Endothelial cell of umbilical vein (primary cell): ENCODE measurements at regions not wholly inside any gene's neighbourhood (a gene's known extent, or its start where the extent isn't known, plus 50 kb on each side); places are given as distances from the start of the nearest gene placed in this dataset.

ENCODE experiments used
- BruUV-seq: library from RNA; stranded (reverse); fragments of 400-500 nt; replicated peaks from 2 replicates; lab custom pipeline; 2021; lab: Mats Ljungman, UMichigan
- CTCF ChIA-PET: fragments of 300-600, 350-600 bp; sonication (Branson Sonifier 250); formaldehyde crosslinking; loops from one replicate; lab custom pipeline; 2021; ENCODE audit warnings: antibody characterized with exemption, inconsistent platforms; lab: Charles Lee
- POLR2A ChIA-PET: fragments of 300-600, 350-600 bp; sonication (Branson Sonifier 250); formaldehyde crosslinking; loops from one replicate; lab custom pipeline; 2021; ENCODE audit warnings: antibody characterized with exemption, inconsistent platforms; lab: Charles Lee
- DNase-seq: peaks from one replicate; pipeline ENCODE4 v3.0.0-alpha.2; 2011; ENCODE audit warnings: low read depth, low spot score
- FAIRE-seq: peaks from 2 replicates; lab custom pipeline; 2011; peaks lifted over from hg19 to GRCh38; lab: Jason Lieb, UNC
- H2AFZ ChIP-seq: 2 replicates; pipeline ENCODE4 v1.6.0; 2012; ENCODE audit warnings: low read depth, low read length, control low read depth, inconsistent platforms
- H3K27ac ChIP-seq: 2 replicates; pipeline ENCODE4 v1.5.1; 2011; ENCODE audit warnings: low read depth, mild to moderate bottlenecking, control low read depth, low read length, moderate library complexity; ENCODE audit not compliant: insufficient read depth
- H3K27me3 ChIP-seq, 2 experiments: 2 replicates each; pipeline versions ENCODE4 v1.6.0 to v1.6.1; 2011; ENCODE audit warnings: low read length in 2 of 2, mixed read lengths in 1 of 2; ENCODE audit not compliant: control insufficient read depth in 2 of 2, insufficient read depth in 2 of 2
- H3K36me3 ChIP-seq, 2 experiments: 2 replicates in 1 of 2; 3 replicates in 1 of 2; pipeline ENCODE4 v1.5.1; 2011; ENCODE audit warnings: low read length in 2 of 2, mild to moderate bottlenecking in 1 of 2, moderate library complexity in 1 of 2; ENCODE audit not compliant: control insufficient read depth in 2 of 2, insufficient read depth in 2 of 2; ENCODE audit errors: extremely low read depth in 1 of 2
- H3K4me1 ChIP-seq: 3 replicates; pipeline ENCODE4 v1.5.1; 2011; ENCODE audit warnings: mild to moderate bottlenecking, low read length; ENCODE audit not compliant: control insufficient read depth, insufficient read depth; ENCODE audit errors: extremely low read depth
- H3K4me2 ChIP-seq: 2 replicates; pipeline ENCODE4 v1.6.1; 2011; ENCODE audit warnings: low read length, control low read depth, mixed read lengths; ENCODE audit not compliant: insufficient read depth
- H3K4me3 ChIP-seq, 3 experiments: fragments of 200-600 bp in 1 of 3; sonication (generic), shearing (Covaris generic) in 1 of 3; replicated peaks in 1 of 3; 2 replicates each; pipeline ENCODE4 v1.5.1; 2011 to 2016; ENCODE audit warnings: control low read depth in 3 of 3, low read length in 3 of 3, mild to moderate bottlenecking in 2 of 3, inconsistent platforms in 1 of 3, low read depth in 1 of 3, moderate library complexity in 1 of 3; ENCODE audit not compliant: insufficient read depth in 1 of 3
- H3K79me2 ChIP-seq: 2 replicates; pipeline ENCODE4 v1.6.0; 2012; ENCODE audit warnings: low read length, inconsistent platforms; ENCODE audit not compliant: control insufficient read depth, insufficient read depth
- H3K9ac ChIP-seq: replicated peaks from 2 replicates; pipeline ENCODE3; 2011; ENCODE audit warnings: low read length, control low read depth; ENCODE audit not compliant: insufficient read depth; ENCODE audit errors: extremely low read depth
- H3K9me1 ChIP-seq: replicated peaks from 3 replicates; pipeline ENCODE4 v1.6.0; 2011; ENCODE audit warnings: mild to moderate bottlenecking, low read length; ENCODE audit not compliant: control insufficient read depth, insufficient read depth; ENCODE audit errors: extremely low read depth
- H3K9me3 ChIP-seq: replicated peaks from 2 replicates; pipeline ENCODE4 v1.5.1; 2012; ENCODE audit warnings: low read length, inconsistent platforms; ENCODE audit not compliant: control insufficient read depth, insufficient read depth
- H4K20me1 ChIP-seq: replicated peaks from 2 replicates; pipeline ENCODE3; 2011; ENCODE audit warnings: mild to moderate bottlenecking, low read length; ENCODE audit not compliant: control insufficient read depth, insufficient read depth; ENCODE audit errors: extremely low read depth
- CTCF ChIP-seq, 2 donors: IDR thresholded peaks; 1 replicate in 1 of 2; 2 replicates in 1 of 2; pipeline ENCODE4 v1.5.1; 2011; ENCODE audit warnings: low read length in 2 of 2, mild to moderate bottlenecking in 2 of 2, moderate library complexity in 2 of 2, control low read depth in 1 of 2, inconsistent platforms in 1 of 2, low read depth in 1 of 2; ENCODE audit not compliant: insufficient read depth in 1 of 2; ENCODE audit errors: extremely low read depth in 1 of 2
- EZH2 ChIP-seq: IDR thresholded peaks from 2 replicates; pipeline ENCODE4 v1.6.1; 2012; ENCODE audit warnings: borderline replicate concordance, low read depth, mild to moderate bottlenecking, moderate library complexity, low read length, inconsistent platforms; ENCODE audit not compliant: severe bottlenecking
- FOS ChIP-seq: IDR thresholded peaks from 2 replicates; pipeline ENCODE4 v1.6.1; 2011; ENCODE audit warnings: mild to moderate bottlenecking, low read length, moderate library complexity, borderline replicate concordance; ENCODE audit not compliant: insufficient read depth
- GATA2 ChIP-seq: IDR thresholded peaks from 2 replicates; pipeline ENCODE4 v1.7.0; 2011; ENCODE audit warnings: low read depth, mild to moderate bottlenecking, moderate library complexity, mixed read lengths, low read length; ENCODE audit not compliant: insufficient read length, insufficient read depth
- JUN ChIP-seq: IDR thresholded peaks from 2 replicates; pipeline ENCODE4 v1.6.1; 2011; ENCODE audit warnings: borderline replicate concordance, low read depth; ENCODE audit not compliant: insufficient read length, insufficient read depth
- MAX ChIP-seq: IDR thresholded peaks from 2 replicates; pipeline ENCODE4 v1.6.1; 2011; ENCODE audit not compliant: insufficient read depth, insufficient read length
- MYC ChIP-seq: IDR thresholded peaks from one replicate; pipeline ENCODE4 v1.6.1; 2011; ENCODE audit warnings: mild to moderate bottlenecking, low read depth, low read length
- POLR2A ChIP-seq: IDR thresholded peaks from 2 replicates; pipeline ENCODE4 v1.6.1; 2012; ENCODE audit warnings: low read depth, mild to moderate bottlenecking, control low read depth, low read length
- POLR2AphosphoS5 ChIP-seq: IDR thresholded peaks from 2 replicates; pipeline ENCODE4 v1.6.1; 2012; ENCODE audit warnings: low read depth, mild to moderate bottlenecking, control low read depth, low read length, moderate library complexity; ENCODE audit not compliant: insufficient read depth
- dilution Hi-C: fragments of 300-500 bp; cut with MboI; formaldehyde crosslinking; loops from one replicate; pipeline ENCODE4 v1.15.0; 2019; ENCODE audit warnings: low sequenced_read_pairs; ENCODE audit not compliant: extremely low pct_ligation_motif_present
- intact Hi-C: fragments of 100-400 bp; cut with micrococcal nuclease; formaldehyde crosslinking; loops from one replicate; pipeline ENCODE4 v1.10.0; 2022

GRCh38 chr3:106963442-106963841, 413.8 kb upstream of the CCDC54 start:
- H4K20me1 ChIP-seq: no peaks in the 10 kb centered on the region
- H3K79me2 ChIP-seq: no peaks in the 10 kb centered on the region
- DNase-seq (peak; percentile 55), FAIRE-seq (no peak)
- ChIA-PET POLR2A (no interaction called here), CTCF (no interaction called here)
- no peaks in the 10 kb centered on the region for H3K4me1 ChIP-seq
- no peak for TF ChIP-seq POLR2AphosphoS5
- TF ChIP-seq GATA2: no peak
- no peak for TF ChIP-seq JUN
- no peak for TF ChIP-seq MYC
- no peak for TF ChIP-seq FOS
- no peak for TF ChIP-seq POLR2A
- TF ChIP-seq MAX: no peak
- no peak for TF ChIP-seq CTCF (IDR thresholded peaks at IDR 0.05; ENCODE audit: extremely low read depth in 1 of 2, insufficient read depth in 1 of 2, low read depth in 1 of 2, low read length in 2 of 2)
- TF ChIP-seq EZH2: no peak
- no peak overlapping the region for H3K4me3 ChIP-seq
- H3K4me2 ChIP-seq: no peak overlapping the region
- no peak overlapping the region for H3K9ac ChIP-seq
- H3K27ac ChIP-seq: no peak overlapping the region
- no peaks in the 10 kb centered on the region for H3K36me3 ChIP-seq
- dilution Hi-C loops (no loop called here), intact Hi-C loops (no loop called here)
- H3K9me3 ChIP-seq: no peaks in the 10 kb centered on the region
- no TSS peak for BruUV-seq
- no peaks in the 10 kb centered on the region for H3K27me3 ChIP-seq
- H2AFZ ChIP-seq: no peak overlapping the region
- H3K9me1 ChIP-seq: no peaks in the 10 kb centered on the region
